Stimulated activated CD4-positive, alpha-beta T cell treated with anti-CD3 and anti-CD28 coated beads, Interleukin-12 subunit alpha, Interleukin-12 subunit beta, amount 100 ng/mL, for 48 hours (primary cell): ENCODE measurements at regions not wholly inside any gene's neighbourhood (a gene's known extent, or its start where the extent isn't known, plus 50 kb on each side); places are given as distances from the start of the nearest gene placed in this dataset.

ENCODE experiments used
- DNase-seq, 3 donors: peaks; one replicate each; pipeline ENCODE4 v3.0.0-alpha.2; 2020; ENCODE audit warnings: low read depth in 2 of 3, low spot score in 1 of 3

DNA sequence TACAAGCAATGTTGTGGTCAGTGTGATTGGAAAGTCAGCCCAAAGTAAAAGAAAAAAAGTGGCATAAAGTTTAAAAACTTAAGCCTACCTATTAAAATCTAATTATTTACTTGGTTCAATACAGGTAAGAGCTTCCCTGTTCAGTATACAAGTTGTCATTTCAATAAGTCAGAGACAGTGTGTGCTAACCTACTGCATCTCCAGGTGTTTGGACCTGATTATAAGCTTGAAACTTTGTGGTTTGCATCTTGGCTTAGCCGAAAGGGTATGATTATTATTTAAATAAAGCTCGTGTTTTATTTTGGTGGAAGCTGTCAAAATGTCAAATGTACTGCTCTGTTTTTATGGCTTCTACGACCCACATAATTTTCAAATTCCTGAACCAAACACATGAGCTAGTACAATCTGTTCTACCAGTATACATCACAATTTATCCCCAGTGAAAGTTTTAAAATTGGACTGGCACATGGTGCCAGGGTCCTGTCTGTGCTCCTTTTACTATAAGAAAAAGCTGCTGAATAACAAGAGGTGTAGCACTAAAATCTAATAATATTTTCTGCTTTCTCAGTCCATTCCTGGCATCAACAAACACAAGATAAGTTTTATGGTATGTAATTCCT is 103.9 kb upstream of the ANO3 start:
- no peak for DNase-seq

DNA sequence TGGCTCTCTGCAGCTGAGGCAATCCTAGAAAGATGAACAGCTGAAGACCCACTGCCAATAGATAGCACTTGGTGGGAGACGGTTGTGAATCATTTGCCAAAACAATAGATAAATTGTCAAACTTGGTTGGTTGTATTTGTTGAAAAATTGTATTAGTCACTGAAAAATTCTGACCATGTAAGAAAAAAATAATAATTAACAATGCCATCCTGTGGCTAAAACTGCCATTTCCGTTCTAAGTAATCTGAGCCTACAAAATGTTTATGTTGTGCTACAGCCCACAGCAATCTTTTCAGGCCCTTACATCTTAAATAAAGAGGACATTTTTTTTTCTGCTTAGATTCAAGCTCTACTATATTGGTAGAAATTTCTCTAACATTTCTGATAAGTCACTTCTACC is 103.2 kb upstream of the ANO3 start:
- no peak for DNase-seq

DNA sequence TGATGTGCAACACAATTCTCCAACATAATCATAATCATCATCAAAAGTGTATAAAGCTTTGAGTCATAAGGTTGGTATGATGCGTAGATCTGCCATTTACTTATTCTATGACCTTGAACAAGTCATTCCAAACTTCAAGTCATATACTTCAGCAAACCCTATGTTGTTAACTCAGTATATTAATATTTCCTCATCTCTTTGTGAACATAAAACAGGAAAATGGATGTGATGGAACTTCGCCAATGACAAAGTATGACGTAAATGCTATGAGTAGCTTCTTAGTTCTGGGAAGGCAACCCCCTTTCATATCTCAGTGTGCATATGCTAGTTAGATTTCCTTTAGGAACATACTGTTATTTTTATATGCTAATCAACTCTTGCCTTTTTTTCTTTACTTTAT is 102.7 kb upstream of the ANO3 start:
- no peak for DNase-seq

DNA sequence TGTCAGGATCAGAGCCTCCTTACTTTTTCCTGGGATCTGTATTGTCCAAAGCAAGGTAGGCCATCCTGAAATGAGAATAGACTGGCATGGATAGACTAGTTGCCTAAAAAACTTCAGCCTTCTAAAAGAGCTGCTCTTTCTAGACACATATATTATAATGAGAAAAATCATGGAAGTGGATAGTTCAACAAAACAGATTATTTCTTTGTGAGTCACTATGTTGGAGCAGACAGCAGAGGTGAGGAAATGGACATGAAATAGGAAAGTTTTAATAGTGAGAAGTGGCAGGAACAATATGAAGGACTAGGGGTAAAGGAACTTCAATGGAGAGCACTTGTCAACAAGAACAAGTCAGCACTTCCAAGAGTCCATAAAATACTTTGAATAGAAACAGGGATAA is 101.9 kb upstream of the ANO3 start:
- DNase-seq = no peak

DNA sequence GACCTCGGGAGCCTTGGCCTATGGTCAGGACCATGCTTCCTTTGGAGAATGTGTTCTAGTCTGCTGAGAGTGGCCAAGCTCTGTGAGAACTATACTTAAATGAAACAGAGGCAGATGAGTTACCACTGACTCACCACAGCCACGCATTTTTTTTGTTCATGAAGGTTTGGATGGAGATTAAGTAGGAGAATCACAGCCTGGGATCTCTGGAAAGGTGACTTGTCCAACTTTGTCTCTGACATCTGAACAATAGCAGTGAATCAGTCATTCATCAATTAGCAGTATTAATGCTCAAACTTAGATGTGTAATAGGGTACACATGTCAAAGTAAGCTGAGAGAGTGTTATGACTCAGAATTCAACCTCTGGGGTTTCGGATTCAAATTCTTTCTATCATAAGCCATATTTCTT is 100.7 kb upstream of the ANO3 start:
- DNase-seq = no peak

DNA sequence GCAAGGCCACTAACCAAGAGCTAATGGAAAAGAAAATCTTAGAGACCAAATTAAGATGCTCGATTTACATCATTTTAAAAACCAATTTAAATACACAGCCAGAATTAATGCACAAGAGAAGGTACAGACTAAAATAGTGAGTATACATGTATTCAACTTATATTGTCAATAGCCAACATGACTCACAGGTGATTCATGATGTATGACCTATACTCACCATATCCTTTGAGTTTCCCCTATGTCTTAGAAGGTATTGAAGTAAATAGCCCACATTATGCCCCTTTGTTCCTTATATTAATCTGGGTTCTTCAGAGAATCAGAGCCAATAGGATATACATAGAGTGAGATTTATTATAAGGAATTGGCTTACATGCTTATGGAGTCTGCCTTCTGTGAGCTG is 97.5 kb upstream of the ANO3 start:
- no peak for DNase-seq

DNA sequence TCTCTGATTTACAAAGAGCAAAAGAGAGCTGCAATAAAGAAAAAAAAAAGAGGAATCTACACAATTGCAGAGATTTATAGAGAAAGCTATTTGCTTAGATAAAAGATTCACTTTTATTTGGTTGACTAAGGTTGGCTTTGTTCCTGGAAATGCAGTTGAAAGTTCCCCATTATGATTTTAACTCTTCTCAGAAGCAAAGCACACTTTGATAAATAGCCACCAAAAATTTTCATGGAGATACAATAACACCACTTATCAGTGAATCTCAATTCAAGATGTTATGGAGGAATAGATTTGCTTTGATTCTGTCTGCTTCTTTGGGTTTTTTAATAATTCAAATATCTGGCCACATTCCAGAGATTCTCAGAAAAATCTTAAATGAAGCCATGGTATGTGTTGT is 88.5 kb upstream of the ANO3 start:
- DNase-seq = no peak

DNA sequence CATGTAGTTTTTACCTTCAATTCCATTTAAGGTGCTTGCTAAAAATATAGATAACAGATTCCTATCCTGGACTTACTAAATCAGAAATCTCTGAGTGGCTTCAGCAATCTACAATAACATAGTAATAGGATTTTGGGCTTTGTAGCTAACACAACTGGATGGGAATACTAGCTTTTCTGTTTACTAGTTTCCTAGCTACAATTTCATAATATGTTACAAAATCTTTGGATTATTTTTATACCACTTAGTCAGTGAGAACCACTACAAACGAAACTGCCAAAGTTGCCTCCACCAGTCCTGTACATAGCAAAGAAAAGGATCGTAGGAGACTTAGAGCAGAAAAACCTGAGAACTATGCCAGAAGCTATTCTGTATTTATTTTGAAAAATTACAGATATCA is 87.7 kb upstream of the ANO3 start:
- DNase-seq = no peak

DNA sequence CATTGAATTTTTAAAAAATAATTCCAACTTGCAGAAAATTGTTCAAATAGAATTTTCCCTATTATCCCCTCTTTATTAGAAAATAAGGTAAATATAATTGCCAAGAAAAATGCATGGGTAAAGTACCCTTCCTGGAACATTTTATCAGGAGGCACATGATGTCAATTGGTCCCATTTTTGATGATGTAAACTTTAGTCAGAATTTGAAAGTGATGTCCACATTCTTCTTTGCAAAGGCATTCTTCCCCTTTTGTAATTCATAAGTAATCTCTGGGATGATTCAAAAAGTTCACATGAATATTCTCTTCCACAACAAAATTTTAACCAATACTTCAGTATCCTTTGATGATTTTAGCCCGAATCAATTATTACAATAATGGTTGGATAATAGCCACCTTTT is 86.9 kb upstream of the ANO3 start:
- no peak for DNase-seq

DNA sequence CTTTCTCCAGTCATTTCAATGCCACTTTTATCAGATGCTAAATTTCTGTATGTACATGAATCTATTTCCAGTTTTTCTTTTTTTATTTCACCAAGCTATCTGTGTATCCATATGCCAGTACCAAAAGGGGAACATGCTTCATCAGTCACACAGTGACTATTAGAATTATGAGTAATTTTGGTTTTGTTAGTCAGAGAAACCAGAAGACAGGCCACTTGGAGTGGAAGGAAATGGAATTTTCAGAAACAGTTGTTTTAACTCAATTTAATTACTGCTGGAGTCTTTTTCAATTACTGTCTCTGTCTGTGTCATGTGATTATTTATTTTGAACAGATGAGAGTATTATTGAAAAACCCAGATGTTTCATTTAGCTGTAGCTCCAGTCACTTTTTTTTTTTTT is 84.6 kb upstream of the ANO3 start:
- DNase-seq = no peak

DNA sequence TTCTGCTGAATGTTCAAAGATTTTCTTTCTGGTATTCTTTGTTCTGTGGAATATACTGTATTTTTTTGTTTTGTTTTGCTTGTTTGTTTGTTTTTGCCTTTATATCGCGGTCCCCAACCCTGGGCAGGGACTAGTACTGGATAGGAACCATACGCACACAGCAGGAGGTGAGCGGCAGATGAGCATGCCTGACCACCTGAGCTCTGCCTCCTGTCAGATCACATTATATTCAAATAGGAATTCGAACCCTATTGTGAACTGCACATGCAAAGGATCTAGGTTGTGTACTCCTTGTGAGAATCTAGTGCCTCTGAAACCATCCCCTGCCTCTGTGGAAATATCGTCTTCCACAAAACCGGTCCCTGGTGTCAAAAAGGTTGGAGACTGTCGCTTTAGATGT is 83.3 kb upstream of the ANO3 start:
- DNase-seq = no peak

DNA sequence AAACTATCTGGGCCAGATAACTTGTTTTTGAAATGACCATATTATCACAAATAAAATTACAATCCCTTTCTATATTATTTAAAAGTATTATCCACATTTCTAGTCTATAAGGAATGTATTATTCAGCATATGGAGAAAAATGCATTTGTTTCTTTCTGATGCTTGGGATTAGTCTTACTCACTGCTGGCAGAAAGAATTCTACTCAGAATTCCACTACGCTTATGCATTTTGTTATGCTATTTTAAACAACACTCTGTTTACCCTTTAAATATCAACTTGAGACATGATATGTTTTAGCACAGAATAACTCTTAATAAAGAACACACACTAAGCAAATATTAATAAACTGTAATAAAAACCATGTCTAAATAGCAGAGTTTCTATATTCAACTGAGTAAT is 77.6 kb upstream of the ANO3 start:
- no peak for DNase-seq

DNA sequence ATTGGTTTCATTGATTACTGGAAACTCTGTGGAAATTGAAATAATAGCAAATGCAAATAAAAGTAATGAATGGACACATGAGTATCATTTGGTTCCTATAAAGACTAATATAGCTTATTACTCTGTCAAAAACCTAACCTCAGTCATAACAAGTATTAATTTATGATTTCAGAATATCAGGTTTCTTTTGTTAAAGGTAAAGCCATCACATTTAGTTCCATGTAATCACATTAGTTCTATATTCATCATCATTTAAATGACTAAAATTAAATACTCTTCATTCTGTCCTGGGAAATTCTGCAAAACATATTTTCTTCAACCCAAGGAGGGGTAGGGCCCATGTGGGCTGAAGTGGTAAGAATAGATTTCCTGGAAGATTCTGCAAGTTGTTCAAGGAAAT is 68.2 kb upstream of the ANO3 start:
- no peak for DNase-seq

DNA sequence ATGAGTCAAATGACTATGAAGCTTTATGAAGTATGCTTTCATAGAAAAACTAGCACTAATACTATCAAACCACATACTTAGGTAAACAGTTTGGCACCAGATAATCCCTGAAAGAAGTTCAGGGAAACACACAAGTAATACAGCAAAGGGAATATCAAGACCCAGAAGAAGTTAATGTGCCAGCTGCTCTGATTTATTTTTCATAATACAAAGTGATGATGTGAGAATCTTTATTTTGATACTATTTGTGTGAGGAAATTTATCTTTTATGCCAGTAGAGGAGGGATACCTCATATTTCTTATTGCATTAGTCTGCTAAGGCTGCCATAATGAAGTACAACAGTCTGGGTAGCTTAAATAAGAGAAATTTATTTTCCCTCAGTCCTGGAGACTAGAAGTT is 67.7 kb upstream of the ANO3 start:
- DNase-seq = no peak

DNA sequence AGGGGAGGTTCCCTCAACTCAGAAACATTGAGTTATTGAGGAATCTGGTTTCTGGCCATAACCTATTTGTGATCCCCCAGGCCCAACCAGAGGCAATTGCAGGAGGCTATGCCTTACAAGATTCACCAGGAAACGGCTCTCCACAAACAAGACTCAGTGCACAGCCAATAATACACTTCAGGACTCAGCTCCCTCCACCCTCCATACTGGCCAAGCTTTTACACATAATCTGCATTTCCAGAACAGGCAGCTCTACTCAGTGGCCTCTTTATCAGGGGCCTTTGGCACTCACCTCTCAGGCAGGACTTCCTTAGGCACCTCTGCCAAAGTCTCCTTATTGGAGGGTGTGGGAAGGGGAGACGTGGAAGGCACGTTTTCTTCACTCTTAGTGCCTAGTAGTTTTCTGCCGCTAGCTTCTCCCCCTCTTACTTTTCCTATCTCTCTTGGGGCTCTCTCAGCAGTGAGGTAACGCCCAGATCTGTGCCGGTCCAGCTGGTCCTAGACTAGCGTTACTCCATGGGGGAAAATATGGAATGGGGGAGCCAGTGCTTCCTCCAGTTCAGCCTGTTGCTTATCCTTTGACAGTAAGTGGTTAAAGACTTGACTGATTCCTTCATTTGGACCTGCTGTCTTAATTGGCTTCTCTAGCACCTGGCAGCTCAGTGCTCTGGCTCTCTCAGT is 62.8 kb upstream of the ANO3 start:
- no peak for DNase-seq

DNA sequence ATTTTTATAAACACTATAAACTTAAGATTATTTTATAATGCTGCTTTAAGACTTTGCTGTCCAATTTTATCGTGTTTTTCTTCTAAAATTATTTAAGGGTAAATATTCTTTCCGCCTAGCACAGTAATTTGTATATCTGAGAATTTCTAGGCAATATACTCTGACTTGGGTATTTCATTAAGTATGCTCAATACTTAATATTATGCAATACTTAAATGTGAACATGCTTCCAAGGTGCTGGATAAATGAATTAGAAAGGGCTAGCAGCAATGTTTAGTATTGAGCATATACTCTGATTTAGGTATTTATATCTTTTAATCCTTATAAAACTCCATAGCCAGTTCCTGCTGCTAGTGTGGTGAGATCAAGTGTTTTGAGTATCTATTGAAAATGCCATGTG is 60.3 kb upstream of the ANO3 start:
- DNase-seq = no peak

DNA sequence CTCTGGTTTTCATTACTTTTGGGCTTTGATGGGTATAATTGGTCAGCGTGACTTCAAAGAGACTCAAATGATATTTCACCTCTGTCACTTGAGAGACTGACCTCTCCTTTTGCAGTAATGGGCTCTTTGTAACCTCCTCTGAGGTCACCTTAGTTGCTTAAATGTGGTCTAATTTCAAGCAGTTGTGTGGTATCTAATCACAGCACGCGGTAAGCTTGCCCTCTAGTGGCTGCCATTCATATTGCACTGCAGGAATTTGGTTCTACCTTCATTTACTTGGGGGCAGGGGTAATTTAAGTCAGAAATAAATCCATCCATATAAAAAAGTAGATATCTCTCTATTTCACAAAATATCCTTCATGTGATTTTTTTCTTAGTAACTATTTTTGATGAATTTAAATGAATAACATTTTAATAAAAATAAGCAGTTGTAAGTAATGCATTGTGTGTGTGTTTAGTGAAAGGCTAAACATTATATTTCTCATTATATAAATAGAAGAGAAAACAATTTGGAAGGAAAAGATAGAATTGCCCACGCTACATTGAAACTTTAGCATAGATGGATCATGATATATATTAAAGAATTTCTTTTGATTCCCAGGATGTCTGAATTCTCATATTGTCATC is 55.0 kb upstream of the ANO3 start:
- DNase-seq = peak in 2 of 3 donors; percentile 8 to 42

DNA sequence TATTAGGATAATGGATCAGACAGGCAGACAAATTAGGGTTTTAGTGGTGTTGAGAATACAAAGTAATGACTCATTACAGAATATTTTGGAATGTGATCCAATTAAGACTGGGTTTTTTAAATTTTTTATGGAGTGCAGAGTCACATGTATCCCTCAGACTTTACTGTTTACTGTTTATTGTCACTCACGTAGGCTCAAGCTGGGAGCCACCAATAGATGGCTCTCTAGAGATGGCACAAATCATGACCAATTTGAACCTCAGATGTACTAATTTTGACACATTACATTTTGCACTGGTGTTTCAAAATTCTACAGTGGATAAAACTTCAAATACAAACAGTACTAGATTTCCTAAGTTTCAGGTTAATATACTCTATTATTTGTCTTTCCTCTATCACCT is 53.6 kb upstream of the ANO3 start:
- no peak for DNase-seq
